ENCODE measurements at regions not wholly inside any gene's neighbourhood (a gene's known extent, or its start where the extent isn't known, plus 50 kb on each side); places are given as distances from the start of the nearest gene placed in this dataset.

DNA sequence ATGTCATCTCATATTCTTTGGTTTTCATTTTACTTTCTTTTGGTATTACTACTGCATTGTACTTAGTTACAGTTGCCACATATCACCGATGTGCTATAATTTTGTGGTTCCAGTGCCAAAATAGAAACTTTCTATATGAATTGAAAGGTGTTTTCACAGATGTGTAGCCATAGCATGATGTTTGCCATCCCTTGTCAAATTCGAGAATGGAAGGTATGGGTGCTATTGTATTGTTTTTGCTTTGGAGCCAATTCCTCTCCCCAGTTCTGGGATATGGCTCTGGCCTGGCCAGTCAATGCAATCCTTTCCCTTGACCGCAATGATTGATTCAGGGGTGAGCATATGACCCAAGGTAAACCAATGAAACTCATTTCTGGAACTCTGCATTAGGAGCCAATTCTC is 86.2 kb upstream of the RPS6KA3 start:
- H3K4me3 ChIP-seq (replicated peaks; ENCODE audit: low read depth, low read length), result no peak overlapping the region
- peak; percentile 7 for DNase-seq (ENCODE audit: extremely low read depth, insufficient read length)
- H3K36me3 ChIP-seq (ENCODE audit: control insufficient read depth, insufficient read depth, low read length), result no peaks in the 10 kb centered on the region
- H3K27me3 ChIP-seq (replicated peaks; ENCODE audit: control insufficient read depth, insufficient read depth, low read length), result no peaks in the 10 kb centered on the region; the same call in 1 of the 2 replicates
- TF ChIP-seq, protein P1, sequence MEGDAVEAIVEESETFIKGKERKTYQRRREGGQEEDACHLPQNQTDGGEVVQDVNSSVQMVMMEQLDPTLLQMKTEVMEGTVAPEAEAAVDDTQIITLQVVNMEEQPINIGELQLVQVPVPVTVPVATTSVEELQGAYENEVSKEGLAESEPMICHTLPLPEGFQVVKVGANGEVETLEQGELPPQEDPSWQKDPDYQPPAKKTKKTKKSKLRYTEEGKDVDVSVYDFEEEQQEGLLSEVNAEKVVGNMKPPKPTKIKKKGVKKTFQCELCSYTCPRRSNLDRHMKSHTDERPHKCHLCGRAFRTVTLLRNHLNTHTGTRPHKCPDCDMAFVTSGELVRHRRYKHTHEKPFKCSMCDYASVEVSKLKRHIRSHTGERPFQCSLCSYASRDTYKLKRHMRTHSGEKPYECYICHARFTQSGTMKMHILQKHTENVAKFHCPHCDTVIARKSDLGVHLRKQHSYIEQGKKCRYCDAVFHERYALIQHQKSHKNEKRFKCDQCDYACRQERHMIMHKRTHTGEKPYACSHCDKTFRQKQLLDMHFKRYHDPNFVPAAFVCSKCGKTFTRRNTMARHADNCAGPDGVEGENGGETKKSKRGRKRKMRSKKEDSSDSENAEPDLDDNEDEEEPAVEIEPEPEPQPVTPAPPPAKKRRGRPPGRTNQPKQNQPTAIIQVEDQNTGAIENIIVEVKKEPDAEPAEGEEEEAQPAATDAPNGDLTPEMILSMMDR (IDR thresholded peaks at IDR 0.05; ENCODE audit: insufficient read depth, low read length, poor library complexity, severe bottlenecking), result no peak

DNA sequence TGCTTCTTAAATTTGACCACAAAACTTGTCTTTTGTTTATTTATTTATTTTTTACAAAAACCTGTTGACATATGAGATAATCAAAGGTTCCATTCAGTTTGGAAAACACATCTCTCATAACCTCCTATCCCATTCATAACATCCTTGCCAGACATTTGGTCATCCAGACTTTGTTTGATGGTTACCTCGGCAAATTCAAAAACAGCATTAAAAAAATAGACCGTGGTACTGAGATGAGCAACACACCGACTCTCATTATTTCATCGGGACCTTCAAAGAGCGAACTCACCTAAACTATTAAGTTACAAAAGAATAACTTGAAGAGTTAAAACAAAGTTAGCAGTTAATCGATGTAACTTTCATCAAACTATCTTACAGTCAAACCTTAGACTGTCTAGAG is 85.8 kb upstream of the RPS6KA3 start:
- peak; percentile 6 for DNase-seq (ENCODE audit: extremely low read depth, insufficient read length)
- TF ChIP-seq, protein P1 (IDR thresholded peaks at IDR 0.05; ENCODE audit: insufficient read depth, low read length, poor library complexity, severe bottlenecking), result no peak
- Histone ChIP-seq H3K36me3 (ENCODE audit: control insufficient read depth, insufficient read depth, low read length) (no peaks in the 10 kb centered on the region), H3K4me3 (replicated peaks; ENCODE audit: low read depth, low read length) (no peak overlapping the region), H3K27me3 (replicated peaks; ENCODE audit: control insufficient read depth, insufficient read depth, low read length) (no peaks in the 10 kb centered on the region; the same call in 1 of the 2 replicates)

DNA sequence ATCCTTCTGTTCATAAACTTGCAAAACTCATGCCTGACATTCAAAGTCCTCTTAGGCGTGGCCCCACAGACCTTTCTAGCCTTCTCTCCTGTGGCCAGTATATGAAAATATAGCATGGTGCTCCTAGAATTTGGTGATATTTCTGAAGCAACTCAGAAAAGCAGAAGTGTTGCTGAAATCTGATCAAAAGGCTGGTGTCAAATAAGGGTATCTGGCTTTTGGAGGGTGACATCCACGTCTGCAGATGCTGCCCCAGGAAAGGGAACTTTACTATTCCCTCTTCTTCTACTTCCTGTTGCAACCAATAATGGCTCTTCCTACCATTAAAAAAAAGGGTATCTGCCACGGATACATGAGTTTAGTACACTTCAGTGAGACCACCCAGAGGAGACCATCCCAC is 83.9 kb upstream of the RPS6KA3 start:
- Histone ChIP-seq H3K36me3 (ENCODE audit: control insufficient read depth, insufficient read depth, low read length) (no peaks in the 10 kb centered on the region), H3K27me3 (replicated peaks; ENCODE audit: control insufficient read depth, insufficient read depth, low read length) (no peaks in the 10 kb centered on the region; the same call in 1 of the 2 replicates), H3K4me3 (replicated peaks; ENCODE audit: low read depth, low read length) (no peak overlapping the region)
- TF ChIP-seq, protein P1 (IDR thresholded peaks at IDR 0.05; ENCODE audit: insufficient read depth, low read length, poor library complexity, severe bottlenecking), result no peak
- no peak for DNase-seq (ENCODE audit: extremely low read depth, insufficient read length)

DNA sequence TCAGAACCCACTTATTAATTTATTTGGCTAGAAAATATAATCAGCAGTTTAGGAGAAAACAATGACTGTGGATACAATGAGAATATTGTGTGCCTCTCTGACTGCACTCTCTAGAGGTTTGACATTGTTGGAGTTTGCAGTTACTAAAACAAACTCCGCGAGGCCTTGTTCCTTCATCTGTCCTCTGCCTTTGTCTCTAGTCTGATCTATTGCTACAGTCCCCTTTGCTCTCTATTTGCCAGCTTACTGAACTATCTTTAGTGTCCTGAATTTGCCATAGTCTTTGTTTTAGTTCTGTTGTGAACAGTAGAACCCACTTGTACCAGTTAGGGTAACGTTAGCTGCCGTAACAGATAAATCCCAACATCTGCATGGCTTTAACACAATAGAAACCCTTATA is 81.4 kb upstream of the RPS6KA3 start:
- no peak for DNase-seq (ENCODE audit: extremely low read depth, insufficient read length)
- no peaks in the 10 kb centered on the region for H3K27me3 ChIP-seq (replicated peaks; ENCODE audit: control insufficient read depth, insufficient read depth, low read length)
- no peak overlapping the region for H3K4me3 ChIP-seq (replicated peaks; ENCODE audit: low read depth, low read length)
- TF ChIP-seq, protein P1 (IDR thresholded peaks at IDR 0.05; ENCODE audit: insufficient read depth, low read length, poor library complexity, severe bottlenecking), result no peak
- no peaks in the 10 kb centered on the region for H3K36me3 ChIP-seq (ENCODE audit: control insufficient read depth, insufficient read depth, low read length)

DNA sequence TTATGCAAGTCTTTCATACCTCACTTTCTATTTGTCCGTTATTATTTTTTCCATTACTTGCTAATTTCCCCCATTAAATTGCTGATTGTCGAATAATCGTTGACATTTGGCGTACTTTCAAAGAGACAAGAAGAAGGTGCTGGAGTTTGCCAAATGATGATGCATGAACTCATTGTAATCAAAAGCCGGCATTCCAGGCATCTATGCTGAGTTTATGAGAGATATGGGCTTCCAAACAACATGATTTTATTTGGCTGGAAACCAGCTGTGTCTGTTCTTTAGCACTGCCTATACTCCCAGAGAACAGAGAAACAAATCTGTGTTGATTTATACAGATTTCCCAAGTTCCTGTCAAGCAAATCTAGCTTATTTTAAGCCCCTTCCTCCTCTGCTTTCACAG is 80.8 kb upstream of the RPS6KA3 start:
- H3K36me3 ChIP-seq (ENCODE audit: control insufficient read depth, insufficient read depth, low read length), result no peaks in the 10 kb centered on the region
- no peaks in the 10 kb centered on the region for H3K27me3 ChIP-seq (replicated peaks; ENCODE audit: control insufficient read depth, insufficient read depth, low read length)
- DNase-seq (ENCODE audit: extremely low read depth, insufficient read length), result no peak
- H3K4me3 ChIP-seq (replicated peaks; ENCODE audit: low read depth, low read length), result no peak overlapping the region
- TF ChIP-seq, protein P1 (IDR thresholded peaks at IDR 0.05; ENCODE audit: insufficient read depth, low read length, poor library complexity, severe bottlenecking), result no peak

DNA sequence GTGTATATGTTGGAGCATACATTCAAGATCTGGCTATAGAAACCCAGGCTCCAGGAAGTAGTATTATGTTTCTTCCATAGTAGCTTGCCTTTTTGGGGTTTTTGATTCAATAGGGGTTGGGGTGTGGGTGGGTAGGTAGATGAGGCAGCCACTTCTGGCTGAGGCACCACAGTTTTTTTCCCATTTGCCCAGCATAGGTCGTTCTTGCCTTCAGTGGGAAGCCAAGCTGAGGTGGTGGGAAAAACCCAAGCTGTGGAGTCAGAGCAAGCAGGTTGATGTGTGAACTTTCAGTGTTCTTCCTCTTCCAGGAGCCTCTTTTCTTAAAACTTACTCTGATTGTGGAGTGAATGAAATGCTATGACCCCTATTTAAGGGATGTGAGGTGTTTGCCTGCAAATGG is 67.0 kb upstream of the RPS6KA3 start:
- Histone ChIP-seq H3K36me3 (ENCODE audit: control insufficient read depth, insufficient read depth, low read length) (no peaks in the 10 kb centered on the region), H3K4me3 (replicated peaks; ENCODE audit: low read depth, low read length) (no peak overlapping the region), H3K27me3 (replicated peaks; ENCODE audit: control insufficient read depth, insufficient read depth, low read length) (no peaks in the 10 kb centered on the region)
- TF ChIP-seq, protein P1 (IDR thresholded peaks at IDR 0.05; ENCODE audit: insufficient read depth, low read length, poor library complexity, severe bottlenecking), result no peak
- DNase-seq (ENCODE audit: extremely low read depth, insufficient read length), result no peak
